ENCODE measurements at regions not wholly inside any gene's neighbourhood (a gene's known extent, or its start where the extent isn't known, plus 50 kb on each side); places are given as distances from the start of the nearest gene placed in this dataset.
A peak's percentile ranks its signal among the peaks of the same experiment; 100 is the strongest.

- Mint-ChIP-seq H3K4me3 (no peak overlapping the region), H3K9me3 (peaks cover 3% of the 10 kb centered on the region), H3K4me1 (no peaks in the 10 kb centered on the region), H3K27ac (no peak overlapping the region), H3K27me3 (ENCODE audit: low read depth, poor library complexity) (no peaks in the 10 kb centered on the region), H3K36me3 (ENCODE audit: low read depth) (no peaks in the 10 kb centered on the region)
- TF ChIP-seq CTCF (IDR thresholded peaks at IDR 0.05) = no peak
- DNase-seq = no peak
Observed at GRCh38 chr2:123935405-123935804, 89.7 kb upstream of the CNTNAP5 start.

GRCh38 chr2:123953846-123954245, 71.2 kb upstream of the CNTNAP5 start:
- no peak for TF ChIP-seq CTCF (IDR thresholded peaks at IDR 0.05)
- no peaks in the 10 kb centered on the region for H3K4me1 Mint-ChIP-seq
- H3K36me3 Mint-ChIP-seq (ENCODE audit: low read depth) = no peaks in the 10 kb centered on the region
- H3K9me3 Mint-ChIP-seq = no peaks in the 10 kb centered on the region
- H3K27me3 Mint-ChIP-seq (ENCODE audit: low read depth, poor library complexity) = peaks cover 8% of the 10 kb centered on the region
- DNase-seq = no peak
- no peak overlapping the region for H3K27ac Mint-ChIP-seq
- no peak overlapping the region for H3K4me3 Mint-ChIP-seq

- TF ChIP-seq CTCF (IDR thresholded peaks at IDR 0.05) = no peak
- Mint-ChIP-seq H3K36me3 (ENCODE audit: low read depth) (no peaks in the 10 kb centered on the region), H3K27ac (no peak overlapping the region), H3K4me1 (no peaks in the 10 kb centered on the region), H3K27me3 (ENCODE audit: low read depth, poor library complexity) (peaks cover 4% of the 10 kb centered on the region), H3K9me3 (peaks cover 4% of the 10 kb centered on the region), H3K4me3 (no peak overlapping the region)
- no peak for DNase-seq
Observed at GRCh38 chr2:123958011-123958410, 67.1 kb upstream of the CNTNAP5 start.

GRCh38 chr2:123961576-123961975, 63.5 kb upstream of the CNTNAP5 start:
- Mint-ChIP-seq H3K36me3 (ENCODE audit: low read depth) (no peaks in the 10 kb centered on the region), H3K27ac (no peak overlapping the region), H3K4me1 (no peaks in the 10 kb centered on the region), H3K27me3 (ENCODE audit: low read depth, poor library complexity) (peaks cover 4% of the 10 kb centered on the region), H3K4me3 (no peak overlapping the region), H3K9me3 (peaks cover 4% of the 10 kb centered on the region)
- no peak for DNase-seq
- TF ChIP-seq CTCF (IDR thresholded peaks at IDR 0.05) = no peak

- H3K27ac Mint-ChIP-seq = peak overlapping the region; percentile 14
- TF ChIP-seq CTCF (IDR thresholded peaks at IDR 0.05) = no peak
Observed at GRCh38 chr2:123971564-123972318, 53.3 kb upstream of the CNTNAP5 start.

More at GRCh38 chr2:123971564-123972318, 53.3 kb upstream of the CNTNAP5 start:
- no peaks in the 10 kb centered on the region for H3K36me3 Mint-ChIP-seq (ENCODE audit: low read depth)
- no peak for DNase-seq
- H3K9me3 Mint-ChIP-seq = no peaks in the 10 kb centered on the region
- H3K4me1 Mint-ChIP-seq = no peaks in the 10 kb centered on the region
- H3K27me3 Mint-ChIP-seq (ENCODE audit: low read depth, poor library complexity) = peaks cover 2% of the 10 kb centered on the region
- H3K4me3 Mint-ChIP-seq = no peak overlapping the region

Measured in nephron progenitor cell (in vitro differentiated cells).